Mesothelial cell of epicardium (in vitro differentiated cells): ENCODE measurements at regions not wholly inside any gene's neighbourhood (a gene's known extent, or its start where the extent isn't known, plus 50 kb on each side); places are given as distances from the start of the nearest gene placed in this dataset.
A peak's percentile ranks its signal among the peaks of the same experiment; 100 is the strongest.

ENCODE experiments used
- DNase-seq, 2 experiments: peaks; one replicate each; pipeline ENCODE4 v3.0.0; 2021; ENCODE audit warnings: low spot score in 2 of 2; ENCODE audit not compliant: unreplicated experiment in 2 of 2
- H3K27ac Mint-ChIP-seq: 2 replicates; pipeline ENCODE4 v1.8.0; 2021; ENCODE audit warnings: mixed read lengths
- H3K27me3 Mint-ChIP-seq: 2 replicates; pipeline ENCODE4 v1.8.0; 2021; ENCODE audit warnings: low read depth, mixed read lengths
- H3K36me3 Mint-ChIP-seq: 2 replicates; pipeline ENCODE4 v1.8.0; 2021; ENCODE audit warnings: mixed read lengths
- H3K4me1 Mint-ChIP-seq: 2 replicates; pipeline ENCODE4 v1.8.0; 2021; ENCODE audit warnings: mixed read lengths
- H3K4me3 Mint-ChIP-seq: 2 replicates; pipeline ENCODE4 v1.8.0; 2021; ENCODE audit warnings: mild to moderate bottlenecking, moderate library complexity, mixed read lengths
- H3K9me3 Mint-ChIP-seq: 2 replicates; pipeline ENCODE4 v1.8.0; 2021; ENCODE audit warnings: mixed read lengths
- CTCF ChIP-seq: fragments of 200-600 bp; sonication (generic); IDR thresholded peaks from one replicate; pipeline ENCODE4 v1.5.0; 2021; ENCODE audit warnings: antibody characterized with exemption; ENCODE audit not compliant: unreplicated experiment

- TF ChIP-seq CTCF: no peak
- peaks cover 18% of the 10 kb centered on the region for H3K27me3 Mint-ChIP-seq
- H3K27ac Mint-ChIP-seq: no peak overlapping the region
- peak overlapping the region; percentile 38 for H3K4me3 Mint-ChIP-seq
- H3K4me1 Mint-ChIP-seq: peaks cover 19% of the 10 kb centered on the region
- H3K9me3 Mint-ChIP-seq: no peaks in the 10 kb centered on the region
- H3K36me3 Mint-ChIP-seq: no peaks in the 10 kb centered on the region
- DNase-seq: no peak
Observed at GRCh38 chr13:99746637-99747402, 224.7 kb downstream of the ZIC5 start.

- Mint-ChIP-seq H3K4me1 (peaks cover 15% of the 10 kb centered on the region), H3K9me3 (no peaks in the 10 kb centered on the region), H3K36me3 (no peaks in the 10 kb centered on the region), H3K27me3 (peaks cover 28% of the 10 kb centered on the region), H3K4me3 (no peak overlapping the region), H3K27ac (no peak overlapping the region)
- DNase-seq: no peak
- no peak for TF ChIP-seq CTCF
Observed at GRCh38 chr13:99743094-99743493, 228.5 kb downstream of the ZIC5 start.

GRCh38 chr13:99741960-99742359 is 229.6 kb downstream of the ZIC5 start:
- no peak for DNase-seq
- Mint-ChIP-seq H3K4me1 (peaks cover 9% of the 10 kb centered on the region), H3K27ac (no peak overlapping the region), H3K27me3 (peaks cover 24% of the 10 kb centered on the region), H3K9me3 (no peaks in the 10 kb centered on the region), H3K36me3 (no peaks in the 10 kb centered on the region), H3K4me3 (no peak overlapping the region)
- TF ChIP-seq CTCF: no peak

GRCh38 chr13:99740251-99740979 is 231.2 kb downstream of the ZIC5 start:
- Mint-ChIP-seq H3K4me3 (no peak overlapping the region), H3K4me1 (peaks cover 2% of the 10 kb centered on the region), H3K36me3 (no peaks in the 10 kb centered on the region), H3K9me3 (no peaks in the 10 kb centered on the region), H3K27me3 (peaks cover 24% of the 10 kb centered on the region), H3K27ac (no peak overlapping the region)
- no peak for DNase-seq
- TF ChIP-seq CTCF: no peak

GRCh38 chr13:99738626-99739025 is 232.9 kb downstream of the ZIC5 start:
- peaks cover 2% of the 10 kb centered on the region for H3K4me1 Mint-ChIP-seq
- H3K27ac Mint-ChIP-seq: no peak overlapping the region
- no peaks in the 10 kb centered on the region for H3K9me3 Mint-ChIP-seq
- TF ChIP-seq CTCF: no peak
- H3K36me3 Mint-ChIP-seq: no peaks in the 10 kb centered on the region
- no peak overlapping the region for H3K4me3 Mint-ChIP-seq
- peaks cover 24% of the 10 kb centered on the region for H3K27me3 Mint-ChIP-seq
- no peak for DNase-seq
